Lung (tissue), 11 donors: ENCODE measurements at regions not wholly inside any gene's neighbourhood (a gene's known extent, or its start where the extent isn't known, plus 50 kb on each side); places are given as distances from the start of the nearest gene placed in this dataset.

Experiments
- ATAC-seq: fragments of 200-7000 bp; cut with Tn5 transposase; one replicate; pipeline ENCODE4 v1.9.1; 2020; ENCODE audit warnings: moderate number of reproducible peaks; ENCODE audit not compliant: insufficient read depth, low FRiP score
- DNase-seq, 3 donors: peaks; one replicate each; pipeline ENCODE4 v3.0.0-alpha.2; 2013 to 2017
- H3K27ac ChIP-seq, 2 donors: one replicate each; pipeline ENCODE4 v1.5.1; 2013; ENCODE audit warnings: mild to moderate bottlenecking in 2 of 2, moderate library complexity in 2 of 2, control low read depth in 1 of 2, inconsistent platforms in 1 of 2, low read depth in 1 of 2, low read length in 1 of 2
- H3K27me3 ChIP-seq, 3 donors: one replicate each; pipeline ENCODE4 v1.5.1; 2013; ENCODE audit warnings: low read length in 2 of 3; ENCODE audit not compliant: control insufficient read depth in 3 of 3, insufficient read depth in 3 of 3
- H3K36me3 ChIP-seq, 4 donors: one replicate each; pipeline ENCODE4 v1.5.1; 2013; ENCODE audit warnings: low read length in 4 of 4, mild to moderate bottlenecking in 1 of 4, moderate library complexity in 1 of 4; ENCODE audit not compliant: control insufficient read depth in 4 of 4, insufficient read depth in 4 of 4
- H3K4me1 ChIP-seq, 5 donors: one replicate each; pipeline ENCODE4 v1.5.1; 2013; ENCODE audit warnings: low read length in 5 of 5, mild to moderate bottlenecking in 2 of 5, moderate library complexity in 1 of 5; ENCODE audit not compliant: control insufficient read depth in 5 of 5, insufficient read depth in 5 of 5
- H3K4me3 ChIP-seq: one replicate; pipeline ENCODE4 v1.5.1; 2013; ENCODE audit warnings: mild to moderate bottlenecking, control low read depth, moderate library complexity
- H3K9ac ChIP-seq, 2 donors: one replicate each; pipeline ENCODE4 v1.5.1; 2013; ENCODE audit warnings: low read length in 2 of 2, control low read depth in 1 of 2; ENCODE audit not compliant: insufficient read depth in 1 of 2
- H3K9me3 ChIP-seq, 4 donors: one replicate each; pipeline ENCODE4 v1.5.1; 2013; ENCODE audit warnings: low read length in 3 of 4, mild to moderate bottlenecking in 1 of 4, moderate library complexity in 1 of 4; ENCODE audit not compliant: control insufficient read depth in 4 of 4, insufficient read depth in 3 of 4
- WGBS, 2 donors: extraction: QIAGEN DNeasy Blood & Tissue Kit; methylation state at CpG; one replicate each; pipeline ENCODE4 v1.1.7; 2013; 5-methylcytosine and 5-hydroxymethylcytosine counted together
- TF ChIP-seq, protein P1 (sequence below): IDR thresholded peaks from 2 replicates; pipeline ENCODE4 v1.5.1; 2012; ENCODE audit warnings: mild to moderate bottlenecking; ENCODE audit errors: control extremely low read depth, extremely low read depth
- donor health status: control.
- donor health status: control.
- donor health status: Bipolar disorder and iron deficiency.
- donor health status: healthy.
- donor health status: DM: yes; HTN: yes; CAD: no.

DNA sequence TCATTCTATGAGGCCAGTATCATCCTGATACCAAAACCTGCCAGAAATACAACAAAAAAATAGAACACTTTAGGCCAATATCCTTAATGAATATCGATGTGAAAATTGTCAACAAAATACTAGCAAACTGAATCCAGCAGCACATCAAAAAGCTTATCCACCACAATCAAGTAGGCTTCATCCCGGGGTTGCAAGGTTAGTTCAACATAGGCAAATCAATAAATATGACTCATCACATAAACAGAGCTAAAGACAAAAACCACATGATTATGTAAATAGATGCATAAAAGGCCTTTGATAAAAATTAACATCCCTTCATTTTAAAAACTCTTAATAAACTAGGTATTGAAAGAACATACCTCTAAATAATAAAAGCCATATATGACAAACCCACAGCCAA is 403.2 kb upstream of the AZI2 start:
- Histone ChIP-seq H3K27ac (no peak overlapping the region), H3K9ac (no peak overlapping the region), H3K9me3 (peaks cover 0 to 7% (median 4%) of the 10 kb centered on the region in 4 donors), H3K36me3 (no peaks in the 10 kb centered on the region), H3K4me3 (no peak overlapping the region), H3K27me3 (no peaks in the 10 kb centered on the region), H3K4me1 (peaks cover 0 to 7% (median under 1%) of the 10 kb centered on the region in 5 donors)
- WGBS, 2 donors: 92% methylated on average over 2 of the region's 2 CpGs
- DNase-seq (no peak), ATAC-seq (no peak)
- TF ChIP-seq, protein P1, sequence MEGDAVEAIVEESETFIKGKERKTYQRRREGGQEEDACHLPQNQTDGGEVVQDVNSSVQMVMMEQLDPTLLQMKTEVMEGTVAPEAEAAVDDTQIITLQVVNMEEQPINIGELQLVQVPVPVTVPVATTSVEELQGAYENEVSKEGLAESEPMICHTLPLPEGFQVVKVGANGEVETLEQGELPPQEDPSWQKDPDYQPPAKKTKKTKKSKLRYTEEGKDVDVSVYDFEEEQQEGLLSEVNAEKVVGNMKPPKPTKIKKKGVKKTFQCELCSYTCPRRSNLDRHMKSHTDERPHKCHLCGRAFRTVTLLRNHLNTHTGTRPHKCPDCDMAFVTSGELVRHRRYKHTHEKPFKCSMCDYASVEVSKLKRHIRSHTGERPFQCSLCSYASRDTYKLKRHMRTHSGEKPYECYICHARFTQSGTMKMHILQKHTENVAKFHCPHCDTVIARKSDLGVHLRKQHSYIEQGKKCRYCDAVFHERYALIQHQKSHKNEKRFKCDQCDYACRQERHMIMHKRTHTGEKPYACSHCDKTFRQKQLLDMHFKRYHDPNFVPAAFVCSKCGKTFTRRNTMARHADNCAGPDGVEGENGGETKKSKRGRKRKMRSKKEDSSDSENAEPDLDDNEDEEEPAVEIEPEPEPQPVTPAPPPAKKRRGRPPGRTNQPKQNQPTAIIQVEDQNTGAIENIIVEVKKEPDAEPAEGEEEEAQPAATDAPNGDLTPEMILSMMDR: no peak

DNA sequence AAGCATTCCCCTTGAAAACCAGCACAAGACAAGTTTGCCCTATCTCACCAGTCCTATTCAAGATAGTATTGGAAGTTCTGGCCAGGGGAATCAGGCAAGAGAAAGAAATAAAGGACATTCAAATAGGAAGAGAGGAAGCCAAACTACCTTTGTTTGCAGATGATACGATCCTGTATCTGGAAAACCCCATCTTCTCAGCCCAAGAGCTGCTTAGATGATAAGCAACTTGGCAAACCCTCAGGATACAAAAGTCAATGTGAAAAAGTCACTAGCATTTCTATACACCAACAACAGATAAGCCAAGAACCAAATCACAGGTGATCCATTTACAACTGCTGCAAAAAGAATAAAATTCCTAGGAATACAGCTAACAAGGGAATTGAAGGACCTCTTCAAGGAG is 403.7 kb upstream of the AZI2 start:
- no peak for DNase-seq
- no peaks in the 10 kb centered on the region for H3K36me3 ChIP-seq
- no peaks in the 10 kb centered on the region for H3K27me3 ChIP-seq
- peaks cover 0 to 3% (median 0%) of the 10 kb centered on the region in 5 donors for H3K4me1 ChIP-seq
- H3K27ac ChIP-seq: no peak overlapping the region
- H3K4me3 ChIP-seq: no peak overlapping the region
- no peak overlapping the region for H3K9ac ChIP-seq
- WGBS, 2 donors: 85 to 90% methylated on average over 1 of the region's 1 CpG
- peaks cover 0 to 7% (median 4%) of the 10 kb centered on the region in 4 donors for H3K9me3 ChIP-seq
- TF ChIP-seq, protein P1: no peak
- no peak for ATAC-seq

DNA sequence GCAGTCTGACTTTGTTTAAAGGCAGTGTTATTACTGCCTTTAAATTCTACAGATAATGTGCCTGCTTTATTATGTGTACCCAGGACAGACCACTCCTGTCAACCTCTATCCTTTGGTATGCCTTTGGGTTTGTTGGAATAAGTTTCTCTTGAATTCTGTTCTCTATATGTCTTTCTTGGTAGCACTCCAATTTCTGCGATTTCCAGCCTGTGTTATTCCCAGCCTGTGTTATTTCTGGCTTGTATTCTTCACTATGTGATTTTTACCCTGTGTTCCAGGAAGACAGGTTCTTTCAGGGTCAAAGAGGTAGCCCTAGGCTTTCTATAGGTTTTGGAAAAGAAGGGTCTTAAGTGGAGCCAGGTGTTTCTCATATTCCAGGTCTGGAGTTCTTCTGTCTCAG is 407.4 kb upstream of the AZI2 start:
- Histone ChIP-seq H3K9me3 (peaks cover 0 to 4% (median under 1%) of the 10 kb centered on the region in 4 donors), H3K4me3 (no peak overlapping the region), H3K27ac (no peak overlapping the region), H3K27me3 (no peaks in the 10 kb centered on the region), H3K36me3 (no peaks in the 10 kb centered on the region), H3K9ac (no peak overlapping the region), H3K4me1 (peaks cover 0 to 3% (median 0%) of the 10 kb centered on the region in 5 donors)
- DNase-seq: peak in 2 of 3 donors; percentile 25
- TF ChIP-seq, protein P1: no peak
- no peak for ATAC-seq
- 89 to 94% methylated on average over 1 of the region's 1 CpG for WGBS, 2 donors

DNA sequence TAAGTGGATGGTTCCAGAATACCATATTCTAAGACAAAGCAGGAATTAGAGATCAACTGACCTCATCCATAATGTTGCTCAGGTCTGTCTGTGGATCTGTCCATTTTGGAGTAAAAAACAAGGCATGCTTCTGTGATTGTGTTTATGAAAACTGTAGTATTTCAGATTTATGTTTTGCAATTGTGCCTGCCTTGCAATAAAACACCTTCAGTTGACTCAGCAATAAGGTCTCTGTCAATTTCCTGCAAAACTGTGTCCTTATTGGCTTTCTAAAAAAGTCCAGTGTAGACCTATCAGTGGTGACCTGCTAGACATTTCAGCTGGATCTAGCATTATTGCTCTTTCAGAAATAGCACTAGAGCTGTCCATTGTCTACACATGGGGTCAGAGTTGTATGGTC is 409.5 kb upstream of the AZI2 start:
- no peaks in the 10 kb centered on the region for H3K27me3 ChIP-seq
- ATAC-seq (no peak), DNase-seq (no peak)
- TF ChIP-seq, protein P1: no peak
- H3K9me3 ChIP-seq: peaks cover 0 to 4% (median 0%) of the 10 kb centered on the region in 4 donors
- H3K9ac ChIP-seq: no peak overlapping the region
- no peaks in the 10 kb centered on the region for H3K36me3 ChIP-seq
- H3K27ac ChIP-seq: no peak overlapping the region
- peaks cover 0 to 3% (median 0%) of the 10 kb centered on the region in 5 donors for H3K4me1 ChIP-seq
- no peak overlapping the region for H3K4me3 ChIP-seq
